ENCODE measurements at regions not wholly inside any gene's neighbourhood (a gene's known extent, or its start where the extent isn't known, plus 50 kb on each side); places are given as distances from the start of the nearest gene placed in this dataset.

- Histone ChIP-seq H3K36me3 (ENCODE audit: control insufficient read depth, low read length) (no peaks in the 10 kb centered on the region), H3K9me3 (ENCODE audit: control insufficient read depth, insufficient read depth, low read length) (no peaks in the 10 kb centered on the region), H3K9me2 (replicated peaks; ENCODE audit: control insufficient read depth, low read length) (no peaks in the 10 kb centered on the region), H3K27ac (ENCODE audit: low read depth, low read length) (no peak overlapping the region), H3K4me1 (ENCODE audit: control insufficient read depth, low read length) (no peaks in the 10 kb centered on the region), H3K79me2 (ENCODE audit: control insufficient read depth, low read length) (no peaks in the 10 kb centered on the region), H3K4me3 (ENCODE audit: low read length) (no peak overlapping the region), H3K27me3 (ENCODE audit: control insufficient read depth, low read length) (no peaks in the 10 kb centered on the region), H4K20me1 (ENCODE audit: control insufficient read depth, insufficient read depth, low read depth, low read length) (no peaks in the 10 kb centered on the region), H3K4me2 (ENCODE audit: low read length) (no peak overlapping the region), H3F3A (ENCODE audit: control insufficient read depth, insufficient read depth) (no peaks in the 10 kb centered on the region)
- TF ChIP-seq CTCF (IDR thresholded peaks at IDR 0.05; ENCODE audit: low read depth, low read length, poor library complexity, severe bottlenecking) = no peak
Observed at GRCh38 chr16:17846030-17846429, 375.3 kb upstream of the XYLT1 start.

- Histone ChIP-seq H3K4me1 (ENCODE audit: control insufficient read depth, low read length) (no peaks in the 10 kb centered on the region), H3K4me3 (ENCODE audit: low read length) (no peak overlapping the region), H3K9me3 (ENCODE audit: control insufficient read depth, insufficient read depth, low read length) (no peaks in the 10 kb centered on the region), H3K4me2 (ENCODE audit: low read length) (no peak overlapping the region), H3K9me2 (replicated peaks; ENCODE audit: control insufficient read depth, low read length) (no peaks in the 10 kb centered on the region), H4K20me1 (ENCODE audit: control insufficient read depth, insufficient read depth, low read depth, low read length) (no peaks in the 10 kb centered on the region), H3K27ac (ENCODE audit: low read depth, low read length) (no peak overlapping the region), H3F3A (ENCODE audit: control insufficient read depth, insufficient read depth) (no peaks in the 10 kb centered on the region), H3K79me2 (ENCODE audit: control insufficient read depth, low read length) (no peaks in the 10 kb centered on the region), H3K27me3 (ENCODE audit: control insufficient read depth, low read length) (no peaks in the 10 kb centered on the region), H3K36me3 (ENCODE audit: control insufficient read depth, low read length) (no peaks in the 10 kb centered on the region)
- no peak for TF ChIP-seq CTCF (IDR thresholded peaks at IDR 0.05; ENCODE audit: low read depth, low read length, poor library complexity, severe bottlenecking)
- no peak for TF ChIP-seq EZH2phosphoT487 (IDR thresholded peaks at IDR 0.05; ENCODE audit: borderline replicate concordance, low read length)
Observed at GRCh38 chr16:17845031-17845430, 374.3 kb upstream of the XYLT1 start.

GRCh38 chr16:17843905-17844304 lies 373.1 kb upstream of the XYLT1 start:
- Histone ChIP-seq H3K79me2 (ENCODE audit: control insufficient read depth, low read length) (no peaks in the 10 kb centered on the region), H3K4me2 (ENCODE audit: low read length) (no peak overlapping the region), H3K4me3 (ENCODE audit: low read length) (no peak overlapping the region), H3K9me2 (replicated peaks; ENCODE audit: control insufficient read depth, low read length) (no peaks in the 10 kb centered on the region), H3K9me3 (ENCODE audit: control insufficient read depth, insufficient read depth, low read length) (no peaks in the 10 kb centered on the region), H3K36me3 (ENCODE audit: control insufficient read depth, low read length) (no peaks in the 10 kb centered on the region), H3K4me1 (ENCODE audit: control insufficient read depth, low read length) (no peaks in the 10 kb centered on the region), H3K27me3 (ENCODE audit: control insufficient read depth, low read length) (no peaks in the 10 kb centered on the region), H4K20me1 (ENCODE audit: control insufficient read depth, insufficient read depth, low read depth, low read length) (no peaks in the 10 kb centered on the region), H3K27ac (ENCODE audit: low read depth, low read length) (no peak overlapping the region), H3F3A (ENCODE audit: control insufficient read depth, insufficient read depth) (no peaks in the 10 kb centered on the region)
- TF ChIP-seq CTCF (IDR thresholded peaks at IDR 0.05; ENCODE audit: low read depth, low read length, poor library complexity, severe bottlenecking) (no peak), EZH2phosphoT487 (IDR thresholded peaks at IDR 0.05; ENCODE audit: borderline replicate concordance, low read length) (no peak)

GRCh38 chr16:17839907-17840306 lies 369.1 kb upstream of the XYLT1 start:
- no peaks in the 10 kb centered on the region for H3K9me3 ChIP-seq (ENCODE audit: control insufficient read depth, insufficient read depth, low read length)
- no peaks in the 10 kb centered on the region for H3K36me3 ChIP-seq (ENCODE audit: control insufficient read depth, low read length)
- H3K4me2 ChIP-seq (ENCODE audit: low read length) = no peak overlapping the region
- H4K20me1 ChIP-seq (ENCODE audit: control insufficient read depth, insufficient read depth, low read depth, low read length) = no peaks in the 10 kb centered on the region
- H3K79me2 ChIP-seq (ENCODE audit: control insufficient read depth, low read length) = no peaks in the 10 kb centered on the region
- H3K9me2 ChIP-seq (replicated peaks; ENCODE audit: control insufficient read depth, low read length) = no peaks in the 10 kb centered on the region
- H3K27me3 ChIP-seq (ENCODE audit: control insufficient read depth, low read length) = no peaks in the 10 kb centered on the region
- no peaks in the 10 kb centered on the region for H3F3A ChIP-seq (ENCODE audit: control insufficient read depth, insufficient read depth)
- no peak overlapping the region for H3K27ac ChIP-seq (ENCODE audit: low read depth, low read length)
- TF ChIP-seq EZH2phosphoT487 (IDR thresholded peaks at IDR 0.05; ENCODE audit: borderline replicate concordance, low read length) (no peak), CTCF (IDR thresholded peaks at IDR 0.05; ENCODE audit: low read depth, low read length, poor library complexity, severe bottlenecking) (no peak)
- H3K4me1 ChIP-seq (ENCODE audit: control insufficient read depth, low read length) = no peaks in the 10 kb centered on the region
- H3K4me3 ChIP-seq (ENCODE audit: low read length) = no peak overlapping the region
